PFSK-1 (cell line): ENCODE measurements at regions not wholly inside any gene's neighbourhood (a gene's known extent, or its start where the extent isn't known, plus 50 kb on each side); places are given as distances from the start of the nearest gene placed in this dataset.

ENCODE experiments used
- FOXP2 ChIP-seq: optimal IDR thresholded peaks from 2 replicates; pipeline ENCODE3; 2011; ENCODE audit warnings: borderline replicate concordance, control low read depth, inconsistent platforms; ENCODE audit not compliant: insufficient read depth; ENCODE audit errors: extremely low read length, extremely low read depth
- POLR2AphosphoS5 ChIP-seq: IDR thresholded peaks from 2 replicates; pipeline ENCODE4 v1.6.1; 2012; ENCODE audit warnings: low read depth, mild to moderate bottlenecking, control low read depth, low read length, moderate library complexity
- REST ChIP-seq, 2 experiments: IDR thresholded peaks; 2 replicates each; pipeline versions ENCODE4 v1.6.1 to v1.8.0; 2011 to 2012; ENCODE audit warnings: low read depth in 2 of 2, low read length in 2 of 2, control low read depth in 1 of 2, inconsistent platforms in 1 of 2, mild to moderate bottlenecking in 1 of 2, moderate library complexity in 1 of 2; ENCODE audit not compliant: insufficient read depth in 1 of 2
- SIN3A ChIP-seq: IDR thresholded peaks from 2 replicates; pipeline ENCODE4 v1.6.1; 2012; ENCODE audit warnings: mild to moderate bottlenecking, low read length, moderate library complexity, borderline replicate concordance; ENCODE audit not compliant: insufficient read depth
- TAF1 ChIP-seq: IDR thresholded peaks from 2 replicates; pipeline ENCODE4 v1.6.1; 2012; ENCODE audit warnings: low read length, control low read depth, borderline replicate concordance; ENCODE audit not compliant: insufficient read depth

- TF ChIP-seq TAF1 (no peak), SIN3A (no peak)
Measured at GRCh38 chr3:43910750-43911149, 220.0 kb downstream of the ABHD5 start.

- TF ChIP-seq POLR2AphosphoS5: no peak
- TF ChIP-seq REST (IDR thresholded peaks at IDR 0.05; ENCODE audit: insufficient read depth in 1 of 2, low read depth in 2 of 2, low read length in 2 of 2): no peak
- no peak for TF ChIP-seq TAF1
- no peak for TF ChIP-seq FOXP2
- TF ChIP-seq SIN3A: no peak
Measured at GRCh38 chr3:43913036-43913948, 222.6 kb downstream of the ABHD5 start.

GRCh38 chr3:43914269-43914668, 223.5 kb downstream of the ABHD5 start:
- TF ChIP-seq FOXP2: no peak
- TF ChIP-seq TAF1: no peak
- no peak for TF ChIP-seq REST (IDR thresholded peaks at IDR 0.05; ENCODE audit: insufficient read depth in 1 of 2, low read depth in 2 of 2, low read length in 2 of 2)
- no peak for TF ChIP-seq POLR2AphosphoS5
- no peak for TF ChIP-seq SIN3A

GRCh38 chr3:43915546-43915945, 224.8 kb downstream of the ABHD5 start:
- TF ChIP-seq FOXP2 (no peak), POLR2AphosphoS5 (no peak), REST (IDR thresholded peaks at IDR 0.05; ENCODE audit: insufficient read depth in 1 of 2, low read depth in 2 of 2, low read length in 2 of 2) (no peak), SIN3A (no peak), TAF1 (no peak)

- TF ChIP-seq FOXP2: no peak
- TF ChIP-seq POLR2AphosphoS5: no peak
- no peak for TF ChIP-seq REST (IDR thresholded peaks at IDR 0.05; ENCODE audit: insufficient read depth in 1 of 2, low read depth in 2 of 2, low read length in 2 of 2)
- no peak for TF ChIP-seq TAF1
- TF ChIP-seq SIN3A: no peak
Measured at GRCh38 chr3:43917361-43917760, 226.6 kb downstream of the ABHD5 start.
